DMS79 treated with DMSO at 0.1 percent for 48 hours (cell line): ENCODE measurements at regions not wholly inside any gene's neighbourhood (a gene's known extent, or its start where the extent isn't known, plus 50 kb on each side); places are given as distances from the start of the nearest gene placed in this dataset.
"Not testable (repeated sequence)": the region's sequence is repeated elsewhere in the genome, so short reads cannot be mapped to it uniquely, and the experiment has no call there.

Source experiments
- DNase-seq: peaks from one replicate; lab custom pipeline; 2025; lab: John Stamatoyannopoulos, UW

- no peak for DNase-seq
Measured at GRCh38 chr18:41899535-41899934, 55.5 kb upstream of the PIK3C3 start.

GRCh38 chr18:41893432-41893831 is 61.6 kb upstream of the PIK3C3 start:
- no peak for DNase-seq

GRCh38 chr18:41887100-41887499 is 67.9 kb upstream of the PIK3C3 start:
- DNase-seq, result no peak

GRCh38 chr18:41886126-41886807 is 68.8 kb upstream of the PIK3C3 start:
- no peak for DNase-seq

- DNase-seq, result no peak
Measured at GRCh38 chr18:41881285-41881684, 73.7 kb upstream of the PIK3C3 start.

- no peak for DNase-seq
Measured at GRCh38 chr18:41879256-41879655, 75.8 kb upstream of the PIK3C3 start.

GRCh38 chr18:41875094-41875780 is 79.8 kb upstream of the PIK3C3 start:
- DNase-seq, result no peak

- DNase-seq, result no peak
Measured at GRCh38 chr18:41873730-41874129, 81.3 kb upstream of the PIK3C3 start.

GRCh38 chr18:41872206-41872605 is 82.8 kb upstream of the PIK3C3 start:
- no peak for DNase-seq

- DNase-seq, result no peak
Measured at GRCh38 chr18:41871229-41872000, 83.6 kb upstream of the PIK3C3 start.

- DNase-seq, result no peak
Measured at GRCh38 chr18:41870817-41871216, 84.2 kb upstream of the PIK3C3 start.

- DNase-seq, result peak; percentile 81
Measured at GRCh38 chr18:41870191-41870590, 84.8 kb upstream of the PIK3C3 start.

- DNase-seq, result not testable (repeated sequence)
Measured at GRCh38 chr18:41865796-41866195, 89.2 kb upstream of the PIK3C3 start.

GRCh38 chr18:41864216-41864615 is 90.8 kb upstream of the PIK3C3 start:
- DNase-seq, result no peak

- no peak for DNase-seq
Measured at GRCh38 chr18:41862921-41863320, 92.1 kb upstream of the PIK3C3 start.

- no peak for DNase-seq
Measured at GRCh38 chr18:41860987-41861386, 94.0 kb upstream of the PIK3C3 start.

GRCh38 chr18:41858761-41859555 is 96.1 kb upstream of the PIK3C3 start:
- DNase-seq, result no peak

GRCh38 chr18:41853280-41853679 is 101.8 kb upstream of the PIK3C3 start:
- no peak for DNase-seq

GRCh38 chr18:41850781-41851180 is 104.3 kb upstream of the PIK3C3 start:
- DNase-seq, result no peak

GRCh38 chr18:41849632-41850031 is 105.4 kb upstream of the PIK3C3 start:
- DNase-seq, result no peak

- DNase-seq, result no peak
Measured at GRCh38 chr18:41845563-41845962, 109.5 kb upstream of the PIK3C3 start.

GRCh38 chr18:41842886-41843285 is 112.1 kb upstream of the PIK3C3 start:
- no peak for DNase-seq
